Astrocyte of the hippocampus (primary cell): ENCODE measurements at regions not wholly inside any gene's neighbourhood (a gene's known extent, or its start where the extent isn't known, plus 50 kb on each side); places are given as distances from the start of the nearest gene placed in this dataset.
"Not testable (repeated sequence)": the region's sequence is repeated elsewhere in the genome, so short reads cannot be mapped to it uniquely, and the experiment has no call there.

ENCODE experiments used
- DNase-seq: peaks from one replicate; pipeline ENCODE4 v3.0.0; 2011; ENCODE audit warnings: low read depth, low spot score

GRCh38 chr17:64773386-64773835, 111.3 kb upstream of the SMURF2 start:
- no peak for DNase-seq

GRCh38 chr17:64772845-64773299, 110.8 kb upstream of the SMURF2 start:
- DNase-seq = no peak

GRCh38 chr17:64771980-64772844, 110.1 kb upstream of the SMURF2 start:
- DNase-seq = no peak

GRCh38 chr17:64769712-64770111, 107.6 kb upstream of the SMURF2 start:
- no peak for DNase-seq

- DNase-seq = no peak
Measured at GRCh38 chr17:64767269-64767997, 105.3 kb upstream of the SMURF2 start.

- no peak for DNase-seq
Measured at GRCh38 chr17:64765191-64765889, 103.2 kb upstream of the SMURF2 start.

GRCh38 chr17:64750891-64751677, 89.0 kb upstream of the SMURF2 start:
- DNase-seq = no peak

- DNase-seq = no peak
Measured at GRCh38 chr17:64750478-64750877, 88.4 kb upstream of the SMURF2 start.

GRCh38 chr17:64749306-64749705, 87.2 kb upstream of the SMURF2 start:
- no peak for DNase-seq

- DNase-seq = no peak
Measured at GRCh38 chr17:64747938-64748540, 85.9 kb upstream of the SMURF2 start.

- no peak for DNase-seq
Measured at GRCh38 chr17:64742326-64742725, 80.2 kb upstream of the SMURF2 start.

- not testable (repeated sequence) for DNase-seq
Measured at GRCh38 chr17:64741916-64742315, 79.8 kb upstream of the SMURF2 start.

GRCh38 chr17:64741038-64741641, 79.0 kb upstream of the SMURF2 start:
- peak; percentile 89 for DNase-seq

- peak; percentile 64 for DNase-seq
Measured at GRCh38 chr17:64739316-64740058, 77.4 kb upstream of the SMURF2 start.

- DNase-seq = peak; percentile 58
Measured at GRCh38 chr17:64736804-64737492, 74.8 kb upstream of the SMURF2 start.

GRCh38 chr17:64732336-64733006, 70.4 kb upstream of the SMURF2 start:
- DNase-seq = peak; percentile 50

GRCh38 chr17:64730023-64730422, 67.9 kb upstream of the SMURF2 start:
- not testable (repeated sequence) for DNase-seq

- DNase-seq = no peak
Measured at GRCh38 chr17:64729201-64729600, 67.1 kb upstream of the SMURF2 start.
